IMR-90 (cell line): ENCODE measurements at regions not wholly inside any gene's neighbourhood (a gene's known extent, or its start where the extent isn't known, plus 50 kb on each side); places are given as distances from the start of the nearest gene placed in this dataset.
"Not testable (repeated sequence)": the region's sequence is repeated elsewhere in the genome, so short reads cannot be mapped to it uniquely, and the experiment has no call there.

Source experiments
- ATAC-seq: fragments of 200-7000 bp; cut with Tn5 transposase; 2 replicates; pipeline ENCODE4 v1.9.1; 2020; ENCODE audit warnings: low read depth, mild to moderate bottlenecking, moderate library complexity
- BruUV-seq: library from RNA; stranded (reverse); fragments of 400-500 nt; replicated peaks from 2 replicates; lab custom pipeline; 2021; lab: Mats Ljungman, UMichigan
- CTCF ChIA-PET: fragments of 300-600 bp; formaldehyde crosslinking; extraction: SDS; loops from one replicate; lab custom pipeline; 2021; ENCODE audit warnings: antibody characterized with exemption; lab: Yijun Ruan, JAX
- POLR2A ChIA-PET: fragments of 300-600 bp; sonication (Branson Sonifier 250); formaldehyde crosslinking; loops from one replicate; lab custom pipeline; 2022; ENCODE audit warnings: antibody characterized with exemption; ENCODE audit not compliant: unreplicated experiment; lab: Charles Lee
- DNase-seq: peaks from one replicate; pipeline ENCODE4 v3.0.0; 2013
- H2AFZ ChIP-seq: replicated peaks from 2 replicates; pipeline ENCODE3; 2013; ENCODE audit warnings: low read length, mild to moderate bottlenecking; ENCODE audit not compliant: poor library complexity
- H2AK5ac ChIP-seq: 2 replicates; pipeline ENCODE4 v1.6.1; 2013; ENCODE audit warnings: low read depth, low read length, inconsistent platforms
- H2AK9ac ChIP-seq: replicated peaks from 2 replicates; pipeline ENCODE3; 2013; ENCODE audit warnings: mild to moderate bottlenecking, low read depth, low read length, moderate library complexity; ENCODE audit not compliant: poor library complexity
- H2BK120ac ChIP-seq: 2 replicates; pipeline ENCODE4 v1.6.1; 2013; ENCODE audit warnings: low read depth, low read length, inconsistent platforms
- H2BK15ac ChIP-seq: 3 replicates; pipeline ENCODE4 v1.6.1; 2013; ENCODE audit warnings: low read depth, low read length, inconsistent platforms
- H2BK20ac ChIP-seq: 2 replicates; pipeline ENCODE4 v1.6.1; 2013; ENCODE audit warnings: low read depth, mild to moderate bottlenecking, inconsistent platforms, low read length, moderate library complexity
- H2BK5ac ChIP-seq: 2 replicates; pipeline ENCODE4 v1.6.1; 2013; ENCODE audit warnings: mild to moderate bottlenecking, low read depth, low read length, inconsistent platforms; ENCODE audit not compliant: poor library complexity, severe bottlenecking
- H3K14ac ChIP-seq: replicated peaks from 2 replicates; pipeline ENCODE4 v1.6.1; 2013; ENCODE audit warnings: low read depth, low read length, inconsistent platforms
- H3K18ac ChIP-seq: 2 replicates; pipeline ENCODE4 v1.6.1; 2013; ENCODE audit warnings: low read depth, low read length, control low read depth
- H3K23ac ChIP-seq: 2 replicates; pipeline ENCODE4 v1.6.1; 2013; ENCODE audit warnings: low read depth, low read length, inconsistent platforms
- H3K27ac ChIP-seq: 2 replicates; pipeline ENCODE4 v1.5.1; 2013; ENCODE audit warnings: mild to moderate bottlenecking, control low read depth, low read length; ENCODE audit not compliant: insufficient read depth
- H3K27me3 ChIP-seq: 2 replicates; pipeline ENCODE4 v1.6.1; 2013; ENCODE audit warnings: low read length; ENCODE audit not compliant: control insufficient read depth, insufficient read depth
- H3K36me3 ChIP-seq: 2 replicates; pipeline ENCODE4 v1.6.1; 2013; ENCODE audit warnings: low read length, mixed read lengths; ENCODE audit not compliant: control insufficient read depth, insufficient read depth
- H3K4ac ChIP-seq: 2 replicates; pipeline ENCODE4 v1.6.1; 2013; ENCODE audit warnings: low read depth, low read length, inconsistent platforms
- H3K4me1 ChIP-seq: 2 replicates; pipeline ENCODE4 v1.6.1; 2013; ENCODE audit warnings: low read length, mixed read lengths; ENCODE audit not compliant: control insufficient read depth, insufficient read depth
- H3K4me2 ChIP-seq: 2 replicates; pipeline ENCODE4 v1.6.1; 2013; ENCODE audit warnings: low read depth, mild to moderate bottlenecking, control low read depth, low read length, moderate library complexity
- H3K4me3 ChIP-seq: 2 replicates; pipeline ENCODE4 v1.5.1; 2013; ENCODE audit warnings: low read depth, mild to moderate bottlenecking, control low read depth, low read length, moderate library complexity; ENCODE audit not compliant: insufficient read depth
- H3K56ac ChIP-seq: 2 replicates; pipeline ENCODE4 v1.6.1; 2013; ENCODE audit warnings: low read length, inconsistent platforms; ENCODE audit not compliant: insufficient read depth; ENCODE audit errors: extremely low read depth
- H3K79me1 ChIP-seq, 2 experiments: 2 replicates each; pipeline ENCODE4 v1.6.1; 2013; ENCODE audit warnings: low read length in 2 of 2, inconsistent platforms in 1 of 2, low read depth in 1 of 2
- H3K9ac ChIP-seq: 2 replicates; pipeline ENCODE4 v1.6.1; 2013; ENCODE audit warnings: low read depth, low read length, control low read depth
- H3K9me1 ChIP-seq: 2 replicates; pipeline ENCODE4 v1.6.1; 2013; ENCODE audit warnings: low read length, inconsistent platforms; ENCODE audit not compliant: insufficient read depth
- H3K9me3 ChIP-seq: 2 replicates; pipeline ENCODE4 v1.6.1; 2013; ENCODE audit warnings: low read length; ENCODE audit not compliant: control insufficient read depth, insufficient read depth
- H4K20me1 ChIP-seq: 2 replicates; pipeline ENCODE4 v1.6.1; 2013; ENCODE audit warnings: low read length, inconsistent platforms; ENCODE audit not compliant: insufficient read depth
- H4K5ac ChIP-seq: 2 replicates; pipeline ENCODE4 v1.6.1; 2013; ENCODE audit warnings: mild to moderate bottlenecking, low read depth, low read length, control low read depth
- H4K8ac ChIP-seq, 2 experiments: 2 replicates each; pipeline ENCODE4 v1.6.1; 2013; ENCODE audit warnings: low read depth in 2 of 2, low read length in 2 of 2, control low read depth in 1 of 2, inconsistent platforms in 1 of 2
- H4K91ac ChIP-seq: 2 replicates; pipeline ENCODE4 v1.6.1; 2013; ENCODE audit warnings: low read depth, low read length, inconsistent platforms; ENCODE audit not compliant: insufficient read depth
- WGBS, 2 experiments: methylation state at CpG; one replicate each; pipeline versions ENCODE4 v1.1.5 to v1.1.7; 2013; ENCODE audit warnings: missing lambda C conversion rate in 2 of 2; ENCODE audit not compliant: insufficient read length in 1 of 2; ENCODE audit errors: extremely low coverage in 2 of 2; 5-methylcytosine and 5-hydroxymethylcytosine counted together
- dilution Hi-C: fragments of 300-500 bp; cut with HindIII; formaldehyde crosslinking; loops from one replicate; pipeline ENCODE4 v1.14.3; 2018; ENCODE audit warnings: low sequenced_read_pairs; ENCODE audit not compliant: unreplicated experiment
- in situ Hi-C: fragments of 300-500 bp; cut with MboI; formaldehyde crosslinking; loops from 3 replicates; pipeline ENCODE4 v1.14.3; 2019; ENCODE audit warnings: low sequenced_read_pairs, inconsistent platforms, mixed read lengths
- intact Hi-C: fragments of 100-400 bp; cut with micrococcal nuclease; formaldehyde crosslinking; loops from 2 replicates; pipeline ENCODE4 v1.10.0; 2022

- peak overlapping the region; percentile 81 for H2AFZ ChIP-seq
- BruUV-seq, H2BK5ac ChIP-seq, H4K5ac ChIP-seq, H3K79me1 ChIP-seq, H4K20me1 ChIP-seq, H3K56ac ChIP-seq, H2AK5ac ChIP-seq, H2BK20ac ChIP-seq, POLR2A ChIA-PET, H4K8ac ChIP-seq, H3K4me1 ChIP-seq, CTCF ChIA-PET, H3K27ac ChIP-seq, H3K9me3 ChIP-seq, H3K9ac ChIP-seq, H3K18ac ChIP-seq, H3K14ac ChIP-seq, intact Hi-C loops, H2BK15ac ChIP-seq, H3K36me3 ChIP-seq, dilution Hi-C loops, H2BK120ac ChIP-seq, H4K91ac ChIP-seq, H3K23ac ChIP-seq, H3K9me1 ChIP-seq, H2AK9ac ChIP-seq, H3K4ac ChIP-seq: not testable (repeated sequence)
- H3K4me2 ChIP-seq: peak overlapping the region; percentile 82
- 3% methylated on average over 9 of the region's 53 CpGs; no CpG with 5 or more reads in 1 of the 2 experiments for WGBS, 2 experiments
- in situ Hi-C loops: loop anchor here (25.0 kb wide), 3 partner anchors 124 to 876 kb away; partner anchors contain the start of gene APMAP
- peak; percentile 60 for ATAC-seq
- peak overlapping the region; percentile 33; the same call in 1 of the 2 replicates for H3K4me3 ChIP-seq
- peak; percentile 66 for DNase-seq
- peaks cover 18% of the 10 kb centered on the region for H3K27me3 ChIP-seq
Measured at GRCh38 chr20:25862967-25863530, 166.4 kb upstream of the ZNF337 start.
